Suprapubic skin (tissue), 3 donors: ENCODE measurements at regions not wholly inside any gene's neighbourhood (a gene's known extent, or its start where the extent isn't known, plus 50 kb on each side); places are given as distances from the start of the nearest gene placed in this dataset.

ENCODE experiments used
- EP300 ChIP-seq: sonication (generic); formaldehyde crosslinking; IDR thresholded peaks from one replicate; pipeline ENCODE4 v1.6.1; 2017; ENCODE audit warnings: antibody characterized with exemption
- POLR2A ChIP-seq, 2 donors: fragments of 450-650 bp; IDR thresholded peaks; one replicate each; pipeline ENCODE4 v1.6.1; 2017; ENCODE audit warnings: antibody characterized with exemption in 2 of 2, mild to moderate bottlenecking in 2 of 2, moderate library complexity in 2 of 2
- TF ChIP-seq, protein P1 (sequence below), 2 donors: fragments of 200-600 bp in 1 of 2; fragments of 450-650 bp in 1 of 2; sonication (generic) in 1 of 2; IDR thresholded peaks; one replicate each; pipeline ENCODE4 v1.5.1; 2016 to 2019; ENCODE audit warnings: antibody characterized with exemption in 2 of 2, mild to moderate bottlenecking in 1 of 2, moderate library complexity in 1 of 2

DNA sequence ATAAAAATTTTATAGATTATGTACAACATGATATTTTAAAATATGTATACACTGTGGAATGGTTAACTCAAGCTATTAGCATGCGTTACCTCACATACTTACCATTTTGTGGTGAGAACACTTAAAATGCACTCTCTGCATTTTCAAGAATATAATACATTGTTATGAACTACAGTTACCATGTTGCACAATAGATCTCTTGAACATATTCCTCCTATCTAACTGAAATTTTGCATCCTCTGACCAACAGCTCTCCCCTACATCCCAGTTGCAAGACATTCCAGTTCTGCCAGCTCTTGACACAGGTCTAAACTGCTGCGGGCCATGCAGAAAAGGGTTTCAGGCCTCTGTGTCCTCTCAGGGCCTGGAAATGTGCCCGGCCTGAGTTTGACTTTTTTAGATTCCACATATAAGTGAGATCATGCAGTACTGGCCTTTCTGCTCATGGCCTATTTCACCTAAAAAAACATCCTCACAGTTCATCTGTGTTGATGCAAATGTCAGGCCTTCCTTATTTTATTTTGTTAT lies 113.7 kb downstream of the CDCA7 start:
- TF ChIP-seq, protein P1, sequence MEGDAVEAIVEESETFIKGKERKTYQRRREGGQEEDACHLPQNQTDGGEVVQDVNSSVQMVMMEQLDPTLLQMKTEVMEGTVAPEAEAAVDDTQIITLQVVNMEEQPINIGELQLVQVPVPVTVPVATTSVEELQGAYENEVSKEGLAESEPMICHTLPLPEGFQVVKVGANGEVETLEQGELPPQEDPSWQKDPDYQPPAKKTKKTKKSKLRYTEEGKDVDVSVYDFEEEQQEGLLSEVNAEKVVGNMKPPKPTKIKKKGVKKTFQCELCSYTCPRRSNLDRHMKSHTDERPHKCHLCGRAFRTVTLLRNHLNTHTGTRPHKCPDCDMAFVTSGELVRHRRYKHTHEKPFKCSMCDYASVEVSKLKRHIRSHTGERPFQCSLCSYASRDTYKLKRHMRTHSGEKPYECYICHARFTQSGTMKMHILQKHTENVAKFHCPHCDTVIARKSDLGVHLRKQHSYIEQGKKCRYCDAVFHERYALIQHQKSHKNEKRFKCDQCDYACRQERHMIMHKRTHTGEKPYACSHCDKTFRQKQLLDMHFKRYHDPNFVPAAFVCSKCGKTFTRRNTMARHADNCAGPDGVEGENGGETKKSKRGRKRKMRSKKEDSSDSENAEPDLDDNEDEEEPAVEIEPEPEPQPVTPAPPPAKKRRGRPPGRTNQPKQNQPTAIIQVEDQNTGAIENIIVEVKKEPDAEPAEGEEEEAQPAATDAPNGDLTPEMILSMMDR (IDR thresholded peaks at IDR 0.05): no peak
- TF ChIP-seq POLR2A (IDR thresholded peaks at IDR 0.05) (no peak), EP300 (no peak)
